ENCODE measurements at regions not wholly inside any gene's neighbourhood (a gene's known extent, or its start where the extent isn't known, plus 50 kb on each side); places are given as distances from the start of the nearest gene placed in this dataset.

GRCh38 chr5:161051920-161052500 is 200.0 kb upstream of the ATP10B start:
- no peak for DNase-seq (ENCODE audit: low read depth)

GRCh38 chr5:161047024-161047423 is 195.0 kb upstream of the ATP10B start:
- no peak for TF ChIP-seq CTCF (conservative IDR thresholded peaks at IDR 0.05; ENCODE audit: low read depth, low read length)
- DNase-seq (ENCODE audit: low read depth): no peak
- no peak overlapping the region for H3K4me3 ChIP-seq (ENCODE audit: low read depth, low read length)

More at GRCh38 chr5:161051920-161052500, 200.0 kb upstream of the ATP10B start:
- H3K4me3 ChIP-seq (ENCODE audit: low read depth, low read length): no peak overlapping the region
- TF ChIP-seq CTCF (conservative IDR thresholded peaks at IDR 0.05; ENCODE audit: low read depth, low read length): no peak

GRCh38 chr5:161042862-161043261 is 190.9 kb upstream of the ATP10B start:
- no peak overlapping the region for H3K4me3 ChIP-seq (ENCODE audit: low read depth, low read length)
- TF ChIP-seq CTCF (conservative IDR thresholded peaks at IDR 0.05; ENCODE audit: low read depth, low read length): no peak
- no peak for DNase-seq (ENCODE audit: low read depth)

- no peak for DNase-seq (ENCODE audit: low read depth)
- no peak for TF ChIP-seq CTCF (conservative IDR thresholded peaks at IDR 0.05; ENCODE audit: low read depth, low read length)
- no peak overlapping the region for H3K4me3 ChIP-seq (ENCODE audit: low read depth, low read length)
These were observed 190.4 kb upstream of the ATP10B start for GRCh38 chr5:161042443-161042842.

- no peak overlapping the region for H3K4me3 ChIP-seq (ENCODE audit: low read depth, low read length)
- DNase-seq (ENCODE audit: low read depth): no peak
- no peak for TF ChIP-seq CTCF (conservative IDR thresholded peaks at IDR 0.05; ENCODE audit: low read depth, low read length)
These were observed 188.8 kb upstream of the ATP10B start for GRCh38 chr5:161040818-161041217.

GRCh38 chr5:161036296-161036695 is 184.3 kb upstream of the ATP10B start:
- no peak for TF ChIP-seq CTCF (conservative IDR thresholded peaks at IDR 0.05; ENCODE audit: low read depth, low read length)
- DNase-seq (ENCODE audit: low read depth): no peak
- no peak overlapping the region for H3K4me3 ChIP-seq (ENCODE audit: low read depth, low read length)

- no peak for DNase-seq (ENCODE audit: low read depth)
- H3K4me3 ChIP-seq (ENCODE audit: low read depth, low read length): no peak overlapping the region
- no peak for TF ChIP-seq CTCF (conservative IDR thresholded peaks at IDR 0.05; ENCODE audit: low read depth, low read length)
These were observed 182.4 kb upstream of the ATP10B start for GRCh38 chr5:161034451-161034850.

Measured in choroid plexus epithelial cell (primary cell).